ENCODE measurements at regions not wholly inside any gene's neighbourhood (a gene's known extent, or its start where the extent isn't known, plus 50 kb on each side); places are given as distances from the start of the nearest gene placed in this dataset.
A peak's percentile ranks its signal among the peaks of the same experiment; 100 is the strongest.

GRCh38 chr5:138647261-138647788, 72.1 kb upstream of the HSPA9 start:
- H3K27ac ChIP-seq = no peak overlapping the region
- TF ChIP-seq, protein P1, sequence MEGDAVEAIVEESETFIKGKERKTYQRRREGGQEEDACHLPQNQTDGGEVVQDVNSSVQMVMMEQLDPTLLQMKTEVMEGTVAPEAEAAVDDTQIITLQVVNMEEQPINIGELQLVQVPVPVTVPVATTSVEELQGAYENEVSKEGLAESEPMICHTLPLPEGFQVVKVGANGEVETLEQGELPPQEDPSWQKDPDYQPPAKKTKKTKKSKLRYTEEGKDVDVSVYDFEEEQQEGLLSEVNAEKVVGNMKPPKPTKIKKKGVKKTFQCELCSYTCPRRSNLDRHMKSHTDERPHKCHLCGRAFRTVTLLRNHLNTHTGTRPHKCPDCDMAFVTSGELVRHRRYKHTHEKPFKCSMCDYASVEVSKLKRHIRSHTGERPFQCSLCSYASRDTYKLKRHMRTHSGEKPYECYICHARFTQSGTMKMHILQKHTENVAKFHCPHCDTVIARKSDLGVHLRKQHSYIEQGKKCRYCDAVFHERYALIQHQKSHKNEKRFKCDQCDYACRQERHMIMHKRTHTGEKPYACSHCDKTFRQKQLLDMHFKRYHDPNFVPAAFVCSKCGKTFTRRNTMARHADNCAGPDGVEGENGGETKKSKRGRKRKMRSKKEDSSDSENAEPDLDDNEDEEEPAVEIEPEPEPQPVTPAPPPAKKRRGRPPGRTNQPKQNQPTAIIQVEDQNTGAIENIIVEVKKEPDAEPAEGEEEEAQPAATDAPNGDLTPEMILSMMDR (conservative IDR thresholded peaks at IDR 0.05) = no peak

DNA sequence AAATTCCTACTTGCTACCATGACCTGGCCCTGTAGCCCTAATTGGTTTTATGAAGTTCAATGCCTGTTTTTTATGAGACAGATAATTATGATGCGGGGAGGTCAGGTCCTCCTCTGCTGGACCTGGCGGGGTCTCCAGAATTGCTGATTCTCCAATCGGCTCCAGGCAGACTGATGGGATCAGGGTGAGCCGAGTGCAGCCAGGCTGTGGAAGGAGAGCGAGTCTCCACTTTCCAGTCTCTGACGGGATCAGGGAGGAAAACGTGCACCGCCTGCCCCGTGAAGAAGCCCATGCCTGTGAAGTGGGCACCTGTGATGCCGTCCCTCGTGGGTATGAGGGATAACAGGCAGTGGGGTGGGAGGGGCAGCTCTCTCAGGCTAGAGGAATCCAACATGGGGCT, 71.5 kb upstream of the HSPA9 start:
- H3K27ac ChIP-seq = no peak overlapping the region
- TF ChIP-seq, protein P1 (conservative IDR thresholded peaks at IDR 0.05) = no peak

DNA sequence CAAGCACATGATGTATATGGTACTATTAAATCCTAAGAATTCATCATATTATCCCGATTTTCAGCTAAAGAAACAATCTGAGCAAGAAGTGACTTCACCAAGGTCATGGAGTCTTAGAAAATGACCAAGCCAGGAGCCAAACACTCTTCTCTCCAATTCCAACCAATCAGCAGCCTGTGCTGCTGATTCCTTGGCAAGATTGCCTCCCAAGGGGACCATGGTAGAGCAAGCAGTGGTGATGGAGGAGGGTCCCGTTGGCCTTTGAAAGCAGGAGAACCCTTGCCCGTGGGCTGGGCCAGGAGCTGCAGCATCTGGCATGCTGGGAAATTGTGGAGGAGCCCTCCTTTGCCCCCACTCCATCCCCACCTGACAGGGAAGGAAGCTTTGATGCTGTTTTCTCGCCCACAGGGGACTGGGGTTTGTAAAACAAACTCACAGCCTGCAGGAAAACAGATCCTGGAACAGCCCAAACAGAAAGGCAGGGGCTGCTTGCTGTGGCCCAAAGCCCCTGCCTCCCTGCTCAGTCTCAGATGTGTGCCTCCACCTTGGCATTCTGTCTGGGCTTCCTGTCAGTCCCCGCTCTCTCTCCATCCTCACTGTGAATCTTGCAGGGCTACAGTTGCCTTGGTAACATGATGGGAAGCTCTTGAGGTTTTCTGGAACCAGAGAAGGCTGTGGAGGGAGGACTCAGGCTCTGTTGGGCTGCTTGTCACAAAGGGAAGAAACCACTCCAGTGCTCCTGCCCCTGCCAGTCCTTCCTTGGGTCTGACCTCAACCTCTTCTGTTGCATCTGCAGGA, 70.8 kb upstream of the HSPA9 start:
- no peak overlapping the region for H3K27ac ChIP-seq
- TF ChIP-seq, protein P1 (conservative IDR thresholded peaks at IDR 0.05) = no peak

GRCh38 chr5:138643040-138643791, 68.0 kb upstream of the HSPA9 start:
- H3K27ac ChIP-seq = no peak overlapping the region
- TF ChIP-seq, protein P1 (conservative IDR thresholded peaks at IDR 0.05) = no peak

- H3K27ac ChIP-seq = peak overlapping the region; percentile 28; the same call in 1 of the 2 replicates
- TF ChIP-seq, protein P1 (conservative IDR thresholded peaks at IDR 0.05) = peak; percentile 96
These were observed 66.5 kb upstream of the HSPA9 start for GRCh38 chr5:138641547-138642298.

DNA sequence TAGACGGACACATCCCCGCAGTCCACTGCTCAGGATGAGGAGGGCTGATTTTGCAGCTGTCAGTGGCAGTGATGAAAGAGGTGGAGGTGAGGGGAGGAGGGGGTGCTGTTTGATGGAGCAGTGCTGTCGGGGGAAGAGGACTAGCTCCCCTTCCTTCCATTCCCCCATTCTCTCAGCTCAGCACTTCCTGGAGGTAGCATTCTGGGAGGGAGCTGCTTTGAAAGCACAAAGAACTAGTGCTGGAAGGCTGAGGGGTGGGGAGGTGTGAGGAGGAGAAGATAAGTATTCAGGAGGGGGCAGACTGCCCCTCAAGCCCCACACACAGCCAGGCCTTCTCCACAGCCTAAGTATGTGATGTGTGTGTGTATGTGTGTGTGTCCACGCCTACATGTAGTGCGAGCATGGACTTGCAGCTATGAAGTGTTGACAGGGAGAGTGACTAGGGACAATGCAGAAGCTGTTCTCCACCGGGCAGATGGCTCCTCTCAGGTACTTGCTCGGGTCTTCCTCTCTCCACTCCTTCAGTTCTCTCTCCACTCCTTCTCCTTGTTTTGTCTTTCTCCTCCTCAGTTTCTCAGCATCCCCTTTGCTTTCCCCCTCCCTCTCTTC, 65.5 kb upstream of the HSPA9 start:
- TF ChIP-seq, protein P1 (conservative IDR thresholded peaks at IDR 0.05) = no peak
- no peak overlapping the region for H3K27ac ChIP-seq

Measured in VCaP (cell line).